Trophoblast cell (in vitro differentiated cells and primary cell): ENCODE measurements at regions not wholly inside any gene's neighbourhood (a gene's known extent, or its start where the extent isn't known, plus 50 kb on each side); places are given as distances from the start of the nearest gene placed in this dataset.

ENCODE experiments used
- DNase-seq, 2 donors: peaks; one replicate each; pipeline ENCODE4 v3.0.0-alpha.2; 2016
- H2AFZ ChIP-seq: 2 replicates; pipeline ENCODE4 v1.6.1; 2013; ENCODE audit warnings: low read length, moderate library complexity, mild to moderate bottlenecking; ENCODE audit not compliant: insufficient read depth, poor library complexity
- H2AK5ac ChIP-seq: 2 replicates; pipeline ENCODE4 v1.6.1; 2013; ENCODE audit warnings: mild to moderate bottlenecking, low read length
- H2BK120ac ChIP-seq: 2 replicates; pipeline ENCODE4 v1.6.1; 2013; ENCODE audit warnings: low read length, mild to moderate bottlenecking, moderate library complexity; ENCODE audit not compliant: insufficient read depth, poor library complexity
- H2BK12ac ChIP-seq: 2 replicates; pipeline ENCODE4 v1.6.1; 2013; ENCODE audit warnings: mild to moderate bottlenecking, low read length, moderate library complexity
- H2BK5ac ChIP-seq: 2 replicates; pipeline ENCODE4 v1.6.1; 2013; ENCODE audit warnings: low read length, low read depth, moderate library complexity, mild to moderate bottlenecking; ENCODE audit not compliant: poor library complexity
- H3K14ac ChIP-seq: 2 replicates; pipeline ENCODE4 v1.6.1; 2013; ENCODE audit warnings: mild to moderate bottlenecking, low read length
- H3K18ac ChIP-seq: 2 replicates; pipeline ENCODE4 v1.6.1; 2013; ENCODE audit warnings: mild to moderate bottlenecking, low read length
- H3K23ac ChIP-seq: 2 replicates; pipeline ENCODE4 v1.6.1; 2013; ENCODE audit warnings: low read length
- H3K27ac ChIP-seq: 2 replicates; pipeline ENCODE4 v1.5.1; 2013; ENCODE audit warnings: low read depth, mild to moderate bottlenecking, inconsistent platforms, low read length, moderate library complexity
- H3K27me3 ChIP-seq: 2 replicates; pipeline ENCODE4 v1.6.1; 2013; ENCODE audit warnings: inconsistent platforms, mild to moderate bottlenecking, low read length, moderate library complexity; ENCODE audit not compliant: insufficient read depth
- H3K36me3 ChIP-seq, 2 experiments: 1 replicate in 1 of 2; 2 replicates in 1 of 2; pipeline ENCODE4 v1.6.1; 2013; ENCODE audit warnings: low read length in 2 of 2, mild to moderate bottlenecking in 2 of 2, moderate library complexity in 1 of 2; ENCODE audit not compliant: insufficient read depth in 2 of 2, control insufficient read depth in 1 of 2
- H3K4ac ChIP-seq: 2 replicates; pipeline ENCODE4 v1.6.1; 2013; ENCODE audit warnings: low read depth, mild to moderate bottlenecking, low read length, moderate library complexity
- H3K4me1 ChIP-seq, 2 experiments: 1 replicate in 1 of 2; 2 replicates in 1 of 2; pipeline ENCODE4 v1.6.1; 2013; ENCODE audit warnings: low read length in 2 of 2, mild to moderate bottlenecking in 2 of 2, moderate library complexity in 1 of 2; ENCODE audit not compliant: insufficient read depth in 2 of 2, control insufficient read depth in 1 of 2
- H3K4me2 ChIP-seq: 2 replicates; pipeline ENCODE4 v1.6.1; 2013; ENCODE audit warnings: inconsistent platforms, mild to moderate bottlenecking, low read length, moderate library complexity
- H3K4me3 ChIP-seq: 2 replicates; pipeline ENCODE4 v1.5.1; 2013; ENCODE audit warnings: mild to moderate bottlenecking, low read depth, low read length, inconsistent platforms
- H3K79me1 ChIP-seq: one replicate; pipeline ENCODE4 v1.6.1; 2013; ENCODE audit warnings: low read length
- H3K79me2 ChIP-seq: 2 replicates; pipeline ENCODE4 v1.6.1; 2013; ENCODE audit warnings: low read length, mild to moderate bottlenecking; ENCODE audit not compliant: control insufficient read depth, insufficient read depth, poor library complexity
- H3K9ac ChIP-seq: 2 replicates; pipeline ENCODE4 v1.6.1; 2013; ENCODE audit warnings: mild to moderate bottlenecking, low read length
- H3K9me3 ChIP-seq: 2 replicates; pipeline ENCODE4 v1.6.1; 2013; ENCODE audit warnings: low read depth, mild to moderate bottlenecking, control low read depth, inconsistent platforms, low read length; ENCODE audit not compliant: insufficient read depth
- H4K12ac ChIP-seq: 2 replicates; pipeline ENCODE4 v1.6.1; 2013; ENCODE audit warnings: low read depth, mild to moderate bottlenecking, low read length, moderate library complexity
- H4K8ac ChIP-seq: 2 replicates; pipeline ENCODE4 v1.6.1; 2013; ENCODE audit warnings: low read depth, mild to moderate bottlenecking, low read length, moderate library complexity
- H4K91ac ChIP-seq: one replicate; pipeline ENCODE4 v1.6.1; 2013; ENCODE audit warnings: low read depth, mild to moderate bottlenecking, low read length, moderate library complexity
- WGBS: extraction: QIAGEN DNeasy Blood & Tissue Kit; methylation state at CpG from one replicate; pipeline ENCODE4 v1.1.7; 2013; ENCODE audit warnings: missing lambda C conversion rate; ENCODE audit not compliant: insufficient read length, insufficient coverage; ENCODE audit errors: extremely low coverage; 5-methylcytosine and 5-hydroxymethylcytosine counted together

DNA sequence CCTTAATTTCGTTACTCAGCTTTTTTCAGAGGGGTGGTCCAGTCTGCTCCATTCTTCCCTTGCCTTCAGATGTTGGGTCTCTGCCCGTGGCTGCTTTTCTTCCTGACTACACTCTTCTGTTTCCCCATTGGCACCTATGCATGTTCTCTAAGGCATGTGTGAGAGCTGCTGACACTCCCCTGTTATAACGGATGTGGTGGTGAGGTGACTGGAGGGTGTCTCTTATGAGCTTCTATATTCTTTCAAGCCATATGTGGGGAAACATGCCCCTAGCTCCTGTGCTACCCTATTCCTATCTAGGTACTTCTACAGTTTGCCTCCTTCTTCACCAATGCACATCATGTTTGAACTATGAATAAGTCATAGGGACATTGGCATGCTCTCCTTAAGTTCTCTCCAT is 643.2 kb downstream of the RPL10L start:
- no CpG with 5 or more reads among the region's 3 CpGs for WGBS
- H3K27ac ChIP-seq: no peak overlapping the region
- no peak overlapping the region for H2AK5ac ChIP-seq
- H3K14ac ChIP-seq: no peak overlapping the region
- H2BK5ac ChIP-seq: no peak overlapping the region
- no peak overlapping the region for H3K4ac ChIP-seq
- no peak overlapping the region for H2AFZ ChIP-seq
- H4K91ac ChIP-seq: no peak overlapping the region
- no peak overlapping the region for H3K23ac ChIP-seq
- H4K8ac ChIP-seq: no peak overlapping the region
- no peaks in the 10 kb centered on the region for H3K9me3 ChIP-seq
- no peak overlapping the region for H3K18ac ChIP-seq
- no peak for DNase-seq
- H2BK12ac ChIP-seq: no peak overlapping the region
- H3K27me3 ChIP-seq: no peaks in the 10 kb centered on the region
- H4K12ac ChIP-seq: no peak overlapping the region
- no peaks in the 10 kb centered on the region for H3K4me1 ChIP-seq
- H3K4me3 ChIP-seq: no peak overlapping the region
- no peak overlapping the region for H3K4me2 ChIP-seq
- H3K79me2 ChIP-seq: no peaks in the 10 kb centered on the region
- H3K36me3 ChIP-seq: no peaks in the 10 kb centered on the region
- no peak overlapping the region for H2BK120ac ChIP-seq
- H3K9ac ChIP-seq: no peak overlapping the region
- no peaks in the 10 kb centered on the region for H3K79me1 ChIP-seq

GRCh38 chr14:45998554-45998953 is 653.0 kb downstream of the RPL10L start:
- no peak overlapping the region for H2BK120ac ChIP-seq
- H3K14ac ChIP-seq: no peak overlapping the region
- no peak overlapping the region for H3K23ac ChIP-seq
- no peak overlapping the region for H3K4ac ChIP-seq
- no peak overlapping the region for H3K4me2 ChIP-seq
- H2BK12ac ChIP-seq: no peak overlapping the region
- H3K36me3 ChIP-seq: no peaks in the 10 kb centered on the region
- H3K79me1 ChIP-seq: no peaks in the 10 kb centered on the region
- no peaks in the 10 kb centered on the region for H3K9me3 ChIP-seq
- no peak overlapping the region for H4K8ac ChIP-seq
- no peaks in the 10 kb centered on the region for H3K27me3 ChIP-seq
- no peak overlapping the region for H4K12ac ChIP-seq
- H3K4me3 ChIP-seq: no peak overlapping the region
- WGBS: no CpG with 5 or more reads among the region's 2 CpGs
- no peak overlapping the region for H2AK5ac ChIP-seq
- H2AFZ ChIP-seq: no peak overlapping the region
- no peak overlapping the region for H3K27ac ChIP-seq
- H3K4me1 ChIP-seq: no peaks in the 10 kb centered on the region
- no peak overlapping the region for H2BK5ac ChIP-seq
- H3K9ac ChIP-seq: no peak overlapping the region
- no peaks in the 10 kb centered on the region for H3K79me2 ChIP-seq
- no peak overlapping the region for H3K18ac ChIP-seq
- DNase-seq: no peak
- no peak overlapping the region for H4K91ac ChIP-seq

GRCh38 chr14:45990252-45990651 is 661.3 kb downstream of the RPL10L start:
- no peak for DNase-seq
- Histone ChIP-seq H2AFZ (no peak overlapping the region), H2BK5ac (no peak overlapping the region), H4K12ac (no peak overlapping the region), H3K4me3 (no peak overlapping the region), H3K23ac (no peak overlapping the region), H3K14ac (no peak overlapping the region), H2AK5ac (no peak overlapping the region), H3K4me1 (no peaks in the 10 kb centered on the region), H3K9ac (no peak overlapping the region), H3K9me3 (no peaks in the 10 kb centered on the region), H3K36me3 (no peaks in the 10 kb centered on the region), H2BK12ac (no peak overlapping the region), H3K27ac (no peak overlapping the region), H3K18ac (no peak overlapping the region), H3K4me2 (no peak overlapping the region), H4K8ac (no peak overlapping the region), H3K4ac (no peak overlapping the region), H3K79me2 (no peaks in the 10 kb centered on the region), H2BK120ac (no peak overlapping the region), H4K91ac (no peak overlapping the region), H3K79me1 (no peaks in the 10 kb centered on the region), H3K27me3 (no peaks in the 10 kb centered on the region)
- no CpG with 5 or more reads among the region's 3 CpGs for WGBS

DNA sequence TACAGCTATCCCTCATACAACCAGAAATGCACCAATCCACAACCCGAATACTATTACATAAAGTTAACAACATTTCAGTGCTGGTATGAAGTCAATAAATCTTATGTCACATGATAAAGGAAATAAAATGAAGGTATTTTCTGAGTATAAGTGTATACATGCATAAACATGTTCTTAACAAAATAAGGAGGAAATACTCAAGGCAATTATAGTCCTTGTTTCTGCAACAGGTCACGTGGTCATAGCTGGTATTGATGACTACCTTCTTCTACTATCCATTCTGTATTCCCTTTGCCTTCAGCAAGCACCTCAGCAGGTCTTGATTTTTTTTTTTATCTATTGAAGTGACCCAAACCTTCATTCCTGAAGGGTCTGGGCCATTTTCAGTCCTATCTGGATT is 675.6 kb downstream of the RPL10L start:
- Histone ChIP-seq H3K27ac (no peak overlapping the region), H3K18ac (no peak overlapping the region), H2BK12ac (no peak overlapping the region), H3K14ac (no peak overlapping the region), H3K4me3 (no peak overlapping the region), H2AK5ac (no peak overlapping the region), H3K4me2 (no peak overlapping the region), H3K79me2 (no peaks in the 10 kb centered on the region), H4K91ac (no peak overlapping the region), H3K9me3 (no peaks in the 10 kb centered on the region), H2BK120ac (no peak overlapping the region), H3K23ac (no peak overlapping the region), H3K4ac (no peak overlapping the region), H3K27me3 (no peaks in the 10 kb centered on the region), H3K9ac (no peak overlapping the region), H4K8ac (no peak overlapping the region), H2AFZ (no peak overlapping the region), H2BK5ac (no peak overlapping the region), H3K36me3 (no peaks in the 10 kb centered on the region), H4K12ac (no peak overlapping the region), H3K4me1 (no peaks in the 10 kb centered on the region), H3K79me1 (no peaks in the 10 kb centered on the region)
- no peak for DNase-seq
- no CpG with 5 or more reads among the region's 2 CpGs for WGBS
